Subcutaneous abdominal adipose tissue (tissue), 5 donors: ENCODE measurements at regions not wholly inside any gene's neighbourhood (a gene's known extent, or its start where the extent isn't known, plus 50 kb on each side); places are given as distances from the start of the nearest gene placed in this dataset.
"Not testable (repeated sequence)": the region's sequence is repeated elsewhere in the genome, so short reads cannot be mapped to it uniquely, and the experiment has no call there.

ENCODE experiments used
- H3K27ac ChIP-seq: one replicate; pipeline ENCODE4 v1.7.0; 2013; ENCODE audit warnings: low read depth, mild to moderate bottlenecking, inconsistent platforms, low read length, moderate library complexity
- H3K27me3 ChIP-seq, 5 donors: one replicate each; pipeline ENCODE4 v1.7.0; 2013; ENCODE audit warnings: low read length in 5 of 5, inconsistent platforms in 1 of 5; ENCODE audit not compliant: control insufficient read depth in 5 of 5, insufficient read depth in 4 of 5
- H3K36me3 ChIP-seq, 5 donors: one replicate each; pipeline ENCODE4 v1.7.0; 2013; ENCODE audit warnings: low read length in 5 of 5; ENCODE audit not compliant: control insufficient read depth in 5 of 5, insufficient read depth in 5 of 5
- H3K4me1 ChIP-seq, 5 donors: one replicate each; pipeline ENCODE4 v1.7.0; 2013; ENCODE audit warnings: low read length in 5 of 5, mild to moderate bottlenecking in 3 of 5, moderate library complexity in 1 of 5; ENCODE audit not compliant: control insufficient read depth in 5 of 5, insufficient read depth in 5 of 5
- H3K4me3 ChIP-seq, 5 donors: one replicate each; pipeline ENCODE4 v1.7.0; 2013; ENCODE audit warnings: low read length in 5 of 5, low read depth in 1 of 5
- H3K9ac ChIP-seq, 5 donors: one replicate each; pipeline ENCODE4 v1.7.0; 2013; ENCODE audit warnings: low read length in 5 of 5, mild to moderate bottlenecking in 4 of 5, moderate library complexity in 3 of 5
- H3K9me3 ChIP-seq, 5 donors: one replicate each; pipeline ENCODE4 v1.7.0; 2013; ENCODE audit warnings: low read length in 5 of 5; ENCODE audit not compliant: control insufficient read depth in 5 of 5
- donor health status: healthy.
- donor health status: healthy.
- donor health status: healthy.
- donor health status: healthy.
- donor health status: healthy.

GRCh38 chr5:85340790-85341189 is 956.1 kb upstream of the EDIL3 start:
- Histone ChIP-seq H3K9me3 (no peaks in the 10 kb centered on the region), H3K9ac (no peak overlapping the region), H3K4me3 (no peak overlapping the region), H3K4me1 (no peaks in the 10 kb centered on the region), H3K36me3 (no peaks in the 10 kb centered on the region), H3K27me3 (no peaks in the 10 kb centered on the region), H3K27ac (no peak overlapping the region)

GRCh38 chr5:85345818-85346217 is 961.1 kb upstream of the EDIL3 start:
- Histone ChIP-seq H3K9me3 (no peaks in the 10 kb centered on the region), H3K36me3 (no peaks in the 10 kb centered on the region), H3K27ac (no peak overlapping the region), H3K4me3 (no peak overlapping the region), H3K27me3 (no peaks in the 10 kb centered on the region), H3K4me1 (no peaks in the 10 kb centered on the region), H3K9ac (no peak overlapping the region)

- Histone ChIP-seq H3K9me3 (no peaks in the 10 kb centered on the region), H3K27ac (no peak overlapping the region), H3K9ac (no peak overlapping the region), H3K4me1 (no peaks in the 10 kb centered on the region), H3K4me3 (no peak overlapping the region), H3K27me3 (no peaks in the 10 kb centered on the region), H3K36me3 (no peaks in the 10 kb centered on the region)
Measured at GRCh38 chr5:85357309-85357708, 972.6 kb upstream of the EDIL3 start.

- no peaks in the 10 kb centered on the region for H3K9me3 ChIP-seq
- H3K4me1 ChIP-seq, result no peaks in the 10 kb centered on the region
- no peaks in the 10 kb centered on the region for H3K36me3 ChIP-seq
- H3K27me3 ChIP-seq, result no peaks in the 10 kb centered on the region
- no peak overlapping the region for H3K9ac ChIP-seq
- H3K4me3 ChIP-seq, result no peak overlapping the region
- no peak overlapping the region for H3K27ac ChIP-seq
Measured at GRCh38 chr5:85375525-85375924, 990.8 kb upstream of the EDIL3 start.

- Histone ChIP-seq H3K9me3 (peaks cover 0 to 5% (median 0%) of the 10 kb centered on the region in 5 donors), H3K9ac (no peak overlapping the region), H3K4me3 (no peak overlapping the region), H3K27ac (no peak overlapping the region), H3K27me3 (no peaks in the 10 kb centered on the region), H3K4me1 (peaks cover 0 to 14% (median 3%) of the 10 kb centered on the region in 5 donors), H3K36me3 (no peaks in the 10 kb centered on the region)
Measured at GRCh38 chr5:85388770-85389169, 1004.1 kb upstream of the EDIL3 start.

GRCh38 chr5:85392309-85392708 is 1007.6 kb upstream of the EDIL3 start:
- H3K27ac ChIP-seq, H3K4me3 ChIP-seq, H3K36me3 ChIP-seq, H3K9me3 ChIP-seq, H3K9ac ChIP-seq, H3K27me3 ChIP-seq: not testable (repeated sequence)
- H3K4me1 ChIP-seq, result peaks cover 0 to 14% (median 3%) of the 10 kb centered on the region in 5 donors

- H3K36me3 ChIP-seq, result no peaks in the 10 kb centered on the region
- no peak overlapping the region for H3K27ac ChIP-seq
- no peak overlapping the region for H3K4me3 ChIP-seq
- peaks cover 0 to 4% (median 0%) of the 10 kb centered on the region in 5 donors for H3K4me1 ChIP-seq
- H3K9ac ChIP-seq, result no peak overlapping the region
- no peaks in the 10 kb centered on the region for H3K9me3 ChIP-seq
- H3K27me3 ChIP-seq, result no peaks in the 10 kb centered on the region
Measured at GRCh38 chr5:85395526-85395925, 1010.8 kb upstream of the EDIL3 start.

GRCh38 chr5:85397451-85397850 is 1012.8 kb upstream of the EDIL3 start:
- no peaks in the 10 kb centered on the region for H3K9me3 ChIP-seq
- no peak overlapping the region for H3K27ac ChIP-seq
- no peaks in the 10 kb centered on the region for H3K27me3 ChIP-seq
- no peaks in the 10 kb centered on the region for H3K36me3 ChIP-seq
- H3K4me3 ChIP-seq, result no peak overlapping the region
- peaks cover 0 to 4% (median 0%) of the 10 kb centered on the region in 5 donors for H3K4me1 ChIP-seq
- H3K9ac ChIP-seq, result no peak overlapping the region

- Histone ChIP-seq H3K9me3 (no peaks in the 10 kb centered on the region), H3K27ac (no peak overlapping the region), H3K4me3 (no peak overlapping the region), H3K36me3 (no peaks in the 10 kb centered on the region), H3K27me3 (no peaks in the 10 kb centered on the region), H3K4me1 (no peaks in the 10 kb centered on the region), H3K9ac (no peak overlapping the region)
Measured at GRCh38 chr5:85428426-85428934, 1043.8 kb upstream of the EDIL3 start.

- not testable (repeated sequence) for H3K9me3 ChIP-seq, H3K9ac ChIP-seq, H3K27me3 ChIP-seq, H3K4me1 ChIP-seq, H3K36me3 ChIP-seq, H3K27ac ChIP-seq, H3K4me3 ChIP-seq
Measured at GRCh38 chr5:85431726-85432125, 1047.0 kb upstream of the EDIL3 start.

GRCh38 chr5:85441156-85441555 is 1056.5 kb upstream of the EDIL3 start:
- Histone ChIP-seq H3K27ac (no peak overlapping the region), H3K27me3 (no peaks in the 10 kb centered on the region), H3K36me3 (no peaks in the 10 kb centered on the region), H3K9ac (no peak overlapping the region), H3K4me3 (no peak overlapping the region), H3K9me3 (no peaks in the 10 kb centered on the region), H3K4me1 (no peaks in the 10 kb centered on the region)
